GM20431 (cell line): ENCODE measurements at regions not wholly inside any gene's neighbourhood (a gene's known extent, or its start where the extent isn't known, plus 50 kb on each side); places are given as distances from the start of the nearest gene placed in this dataset.

Source experiments
- in situ Hi-C: fragments of 300-500 bp; cut with MseI, MboI; formaldehyde crosslinking; loops from one replicate; pipeline ENCODE4 v1.15.0; 2020; ENCODE audit warnings: low sequenced_read_pairs; ENCODE audit not compliant: unreplicated experiment

DNA sequence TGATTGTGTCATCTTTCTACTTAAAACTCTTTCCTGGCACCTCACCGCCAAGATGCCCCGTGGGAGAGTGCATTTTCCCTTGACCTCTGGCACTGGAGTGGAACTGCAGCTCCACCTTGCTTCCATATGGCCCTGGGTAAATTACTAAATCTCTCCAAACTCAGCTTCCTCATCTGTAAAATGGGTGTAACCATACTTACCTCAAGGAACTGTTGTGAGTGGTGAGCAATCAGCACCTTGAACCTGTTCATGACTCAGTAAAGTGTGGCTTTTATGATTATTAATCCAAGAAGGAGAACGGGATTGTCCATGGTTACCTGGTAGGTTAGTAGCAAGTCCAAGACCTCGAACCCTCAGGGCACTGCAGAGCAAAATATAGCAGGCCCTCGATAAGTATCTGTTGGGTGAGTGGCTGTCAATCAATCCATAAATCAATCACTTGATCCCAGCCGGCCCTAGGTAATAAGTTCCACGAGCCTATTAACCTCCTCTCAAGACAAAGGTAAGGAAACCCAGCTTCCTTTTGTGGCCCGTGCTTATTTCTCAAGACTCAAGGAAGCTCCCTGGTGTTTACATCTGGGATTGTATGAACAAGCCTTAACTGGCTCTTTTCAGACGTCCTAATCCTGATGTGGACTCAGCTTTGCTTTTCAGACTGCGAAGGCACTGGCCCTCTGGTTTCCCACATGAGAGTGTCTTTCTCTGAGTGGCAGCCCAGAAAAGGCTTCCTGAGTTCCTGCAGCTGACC is 114.0 kb upstream of the GJB5 start:
- in situ Hi-C loops: no loop called here

DNA sequence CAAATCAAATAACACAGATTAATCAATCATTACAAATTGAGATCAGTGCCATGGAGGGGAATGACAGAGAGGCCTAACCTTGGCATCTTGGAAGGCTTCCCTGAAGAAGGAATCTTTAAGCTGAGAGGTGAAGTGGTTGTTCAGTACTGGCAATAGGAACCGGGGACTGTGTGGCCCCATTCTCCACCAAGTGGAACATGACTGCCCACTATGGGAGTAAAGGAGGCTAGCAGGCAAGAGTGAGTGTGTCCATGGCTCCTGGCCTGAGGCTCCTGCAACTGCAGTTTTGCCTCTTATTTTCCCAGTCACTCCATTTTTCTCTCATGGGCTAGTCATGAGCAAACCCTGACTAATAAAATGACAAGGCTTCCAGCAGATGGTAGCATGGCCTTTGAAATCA is 112.2 kb upstream of the GJB5 start:
- in situ Hi-C loops: no loop called here

DNA sequence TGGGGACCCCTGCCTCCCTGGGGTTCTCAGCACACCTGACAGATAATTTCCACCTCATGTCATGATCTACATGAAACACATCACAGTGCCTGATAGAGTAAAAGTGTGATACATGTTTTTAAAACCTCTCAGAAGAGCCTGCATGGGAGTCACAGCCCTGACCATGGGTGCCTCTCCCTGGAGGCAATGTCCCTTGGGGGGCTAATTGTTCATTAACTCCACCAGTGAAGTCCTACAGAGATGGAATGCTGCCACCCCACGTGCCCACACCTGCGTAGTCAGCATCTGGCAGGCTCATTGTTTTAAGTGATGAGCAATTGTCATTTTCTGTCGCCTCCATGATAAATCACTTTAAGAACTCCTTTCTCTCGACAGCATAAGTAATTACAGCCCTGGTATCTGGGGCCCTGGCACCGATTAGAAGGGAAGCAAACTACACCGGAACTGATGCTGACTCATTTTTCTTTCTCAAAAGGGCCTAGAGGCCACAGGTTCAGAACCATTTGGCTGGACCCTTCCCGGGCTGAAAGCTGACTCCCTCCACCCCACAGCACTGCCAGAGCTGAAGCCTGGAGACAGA is 109.6 kb upstream of the GJB5 start:
- in situ Hi-C loops: no loop called here

DNA sequence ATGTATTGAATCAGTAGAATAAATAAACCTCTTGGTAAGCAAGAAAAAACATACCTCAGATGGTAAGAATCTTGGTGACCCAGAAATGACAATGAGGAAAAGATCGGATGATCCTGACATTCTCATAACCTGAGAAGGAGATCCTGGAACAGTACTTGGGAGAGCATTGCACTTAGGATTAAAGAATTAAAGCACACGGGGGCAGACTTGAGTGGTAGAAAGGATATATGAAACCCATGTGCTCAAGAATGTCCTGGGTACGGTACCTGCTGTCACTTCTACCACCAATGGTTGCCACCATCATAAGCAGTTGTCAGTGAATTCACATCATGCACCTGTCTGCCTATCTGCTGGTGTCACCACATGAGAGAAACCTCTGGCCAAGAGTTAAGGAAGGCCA is 108.9 kb upstream of the GJB5 start:
- in situ Hi-C loops: no loop called here

DNA sequence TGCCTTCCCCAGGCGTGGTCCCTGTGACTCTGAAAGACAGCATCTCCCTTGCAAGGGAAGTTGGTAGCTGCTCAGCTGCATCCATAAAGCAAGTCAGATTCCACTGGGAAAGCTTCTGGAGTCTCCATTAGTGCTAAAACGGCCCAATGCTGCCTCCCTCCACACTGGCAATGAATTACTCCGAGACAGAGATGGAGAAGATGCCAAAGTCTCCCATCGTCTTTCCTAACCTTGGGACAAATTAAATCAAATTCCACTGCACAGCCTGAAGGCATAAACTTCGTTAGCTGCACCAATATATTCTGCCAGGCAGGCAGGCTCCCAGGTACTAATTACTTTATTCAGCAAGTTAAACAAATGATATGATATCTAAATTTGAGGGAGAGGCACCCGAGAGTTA is 106.3 kb upstream of the GJB5 start:
- in situ Hi-C loops: no loop called here

DNA sequence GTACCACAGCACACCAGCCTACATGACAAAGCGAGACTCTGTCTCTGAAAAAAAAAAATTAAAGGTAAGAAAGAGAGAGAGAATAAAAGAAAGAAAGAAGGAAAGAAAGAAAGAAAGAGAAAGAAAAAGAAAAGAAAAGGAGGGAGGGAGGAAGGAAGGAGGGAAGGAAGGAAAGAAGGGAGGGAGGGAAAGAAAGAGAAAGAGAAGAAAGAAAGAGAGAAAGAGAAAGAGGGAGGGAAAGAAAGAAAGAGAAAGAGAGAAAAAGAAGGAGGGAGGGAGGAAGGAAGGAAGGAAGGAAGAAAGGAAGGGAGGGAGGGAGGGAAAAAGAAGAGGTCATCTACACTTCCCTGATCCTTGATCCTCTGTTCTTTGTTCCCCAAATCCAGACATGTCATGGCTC is 104.8 kb upstream of the GJB5 start:
- in situ Hi-C loops: no loop called here

DNA sequence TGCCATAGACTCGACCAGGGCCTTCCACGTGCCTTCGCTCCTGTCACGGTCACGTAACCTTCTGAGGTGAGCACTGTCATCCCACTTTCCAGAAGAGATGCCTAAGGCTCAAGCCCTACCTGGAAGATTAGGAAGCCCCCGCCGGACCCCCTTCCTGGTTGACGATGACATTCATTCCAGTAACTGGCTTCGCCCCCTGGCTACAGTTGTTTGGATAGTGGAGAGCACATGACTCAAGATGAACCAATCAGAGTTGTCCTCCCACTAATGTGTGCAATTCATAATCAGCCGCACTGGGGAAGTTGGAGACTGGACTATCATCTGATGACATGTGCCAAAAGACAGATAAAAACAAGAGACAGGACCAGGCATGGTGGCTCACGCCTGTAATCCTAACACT is 104.0 kb upstream of the GJB5 start:
- in situ Hi-C loops: no loop called here

DNA sequence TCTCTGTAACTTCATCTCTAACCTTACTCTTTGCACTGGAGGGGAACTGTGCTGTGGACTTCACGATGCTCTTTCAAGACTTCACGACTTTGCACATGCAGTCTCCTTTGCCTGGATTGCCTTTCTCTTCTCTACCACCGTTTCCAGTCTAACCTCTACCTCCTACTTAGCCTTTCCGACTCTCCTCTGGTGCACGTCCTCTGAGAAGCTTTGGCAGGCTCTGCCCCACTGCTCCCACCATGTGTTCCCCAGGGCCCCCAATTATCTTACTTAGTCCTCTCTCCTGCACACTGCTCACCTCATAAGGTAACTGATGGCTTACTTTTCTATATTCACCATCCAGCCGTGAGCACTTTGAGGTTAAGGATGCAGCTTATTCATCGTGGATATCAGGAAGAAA is 101.7 kb upstream of the GJB5 start:
- in situ Hi-C loops: no loop called here

DNA sequence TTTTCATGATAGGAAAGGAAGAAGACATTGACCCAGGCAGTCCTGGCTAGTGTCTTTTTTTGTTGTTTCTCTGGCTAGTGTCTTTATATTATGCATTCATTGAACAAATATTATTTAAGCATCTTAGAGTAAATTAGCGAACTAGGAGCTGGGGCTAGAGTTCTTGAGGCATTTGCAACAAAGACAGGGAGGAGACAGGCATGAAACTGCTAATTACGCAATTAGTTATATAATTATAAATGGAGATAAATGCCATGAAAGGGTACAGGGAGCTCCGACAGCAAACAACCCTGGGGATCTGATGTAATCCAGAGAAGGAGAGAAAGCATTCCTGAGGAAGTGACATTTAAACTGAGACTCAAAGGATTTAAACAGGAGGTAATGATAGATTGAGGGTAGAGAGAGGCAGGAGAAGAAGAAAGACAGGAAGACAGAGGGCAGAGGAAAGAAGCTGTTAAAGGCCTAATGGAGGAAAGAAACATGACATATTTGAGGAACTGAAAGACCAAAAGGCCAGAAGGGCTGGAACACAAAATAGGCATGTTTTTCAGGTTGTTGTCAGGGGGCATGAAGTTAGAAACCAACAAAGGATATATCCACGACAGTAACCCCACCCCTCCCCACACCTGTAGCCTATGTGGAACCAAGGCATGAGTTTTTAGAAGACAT is 99.5 kb upstream of the GJB5 start:
- in situ Hi-C loops: no loop called here

DNA sequence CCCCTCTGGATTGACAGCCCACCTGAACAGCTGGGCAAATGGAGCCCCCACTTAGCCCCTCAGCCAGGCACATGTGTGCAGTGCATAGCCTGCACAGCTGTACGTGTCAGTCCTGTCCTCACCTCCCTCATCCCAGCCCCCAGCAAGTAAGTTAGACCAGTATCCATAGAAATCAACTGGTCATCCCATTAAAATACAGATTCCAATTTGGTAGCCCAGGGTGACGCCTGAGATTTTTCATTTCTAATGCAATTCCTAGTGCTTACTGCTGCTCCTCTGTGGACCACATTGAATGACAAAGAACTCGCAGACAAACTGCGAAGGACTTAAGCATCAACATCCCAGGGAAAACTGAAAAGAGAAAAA is 99.0 kb upstream of the GJB5 start:
- in situ Hi-C loops: no loop called here

DNA sequence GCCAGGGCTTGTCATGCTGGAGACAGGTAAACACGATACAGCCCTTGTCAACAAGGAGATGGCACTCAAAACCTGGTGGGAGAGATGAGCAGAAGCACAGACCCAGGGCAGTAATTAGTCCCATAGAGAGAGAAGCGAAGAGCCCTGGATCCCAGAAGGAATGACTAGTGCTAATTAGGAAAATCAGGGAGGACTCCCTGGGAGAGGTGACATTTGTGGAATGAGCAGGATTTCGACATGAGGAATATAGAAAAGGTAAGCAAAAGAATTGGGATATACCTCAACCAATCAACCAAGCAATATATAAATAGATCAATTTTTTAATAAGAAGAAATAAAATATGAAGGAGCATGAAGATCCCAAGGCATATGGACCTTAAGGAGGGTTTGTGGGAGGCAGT is 98.5 kb upstream of the GJB5 start:
- in situ Hi-C loops: no loop called here

DNA sequence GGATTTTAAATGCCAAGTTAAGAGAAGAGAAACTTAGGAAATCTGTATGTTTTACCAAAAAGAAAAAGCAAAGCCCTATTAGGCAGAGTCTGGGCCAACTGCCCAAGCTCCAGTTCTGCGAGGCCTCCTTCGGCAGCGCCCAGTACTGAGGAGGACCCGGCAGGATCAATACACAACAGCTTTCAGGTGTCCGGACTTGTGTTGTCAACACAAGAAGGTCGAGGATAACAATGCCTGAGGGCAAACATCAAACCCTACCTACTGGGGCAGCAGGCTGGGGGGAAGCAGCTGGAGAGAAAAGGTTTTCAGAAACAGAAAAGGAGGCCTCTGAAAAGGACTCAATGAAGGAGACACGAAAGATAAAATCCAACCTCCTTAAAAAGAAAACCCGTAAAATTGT is 98.1 kb upstream of the GJB5 start:
- in situ Hi-C loops: no loop called here

DNA sequence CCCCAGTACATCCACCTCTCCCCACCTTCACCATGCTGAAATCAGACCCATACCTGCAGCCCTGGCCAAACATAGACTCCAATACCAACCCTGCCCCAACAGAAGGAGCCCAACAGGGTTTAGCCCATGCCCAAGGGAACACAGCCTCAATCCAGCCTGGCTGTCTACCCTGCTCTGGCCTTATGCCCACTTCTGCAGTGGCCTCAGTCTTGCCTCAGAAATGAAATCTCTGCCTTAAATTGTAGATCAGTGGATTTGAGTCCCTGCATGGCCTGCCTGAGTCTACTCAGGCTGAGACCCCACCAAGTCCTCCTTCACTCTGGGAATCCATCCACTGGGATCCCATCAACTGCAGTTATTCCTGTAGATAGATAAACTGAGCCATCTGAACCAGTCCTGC is 97.6 kb upstream of the GJB5 start:
- in situ Hi-C loops: no loop called here

DNA sequence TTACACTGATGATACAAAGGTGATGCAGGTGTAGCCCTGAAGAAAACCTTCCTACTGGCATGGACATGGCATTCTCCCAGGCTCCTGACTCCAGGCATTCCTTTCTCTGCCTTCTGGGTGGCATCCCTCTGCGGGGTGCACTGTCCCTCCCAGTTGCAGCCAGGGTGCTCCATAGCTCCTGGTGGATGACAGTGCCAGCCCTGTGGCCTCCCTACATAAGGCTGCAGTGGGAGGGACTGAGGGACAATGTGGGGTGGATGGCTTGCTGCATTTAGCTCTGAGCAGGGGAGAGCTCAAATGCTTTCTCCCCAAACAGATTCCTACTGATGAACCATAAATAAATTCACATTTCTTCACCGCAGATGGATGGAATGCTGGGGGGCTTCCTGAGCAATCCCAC is 97.0 kb upstream of the GJB5 start:
- in situ Hi-C loops: no loop called here

DNA sequence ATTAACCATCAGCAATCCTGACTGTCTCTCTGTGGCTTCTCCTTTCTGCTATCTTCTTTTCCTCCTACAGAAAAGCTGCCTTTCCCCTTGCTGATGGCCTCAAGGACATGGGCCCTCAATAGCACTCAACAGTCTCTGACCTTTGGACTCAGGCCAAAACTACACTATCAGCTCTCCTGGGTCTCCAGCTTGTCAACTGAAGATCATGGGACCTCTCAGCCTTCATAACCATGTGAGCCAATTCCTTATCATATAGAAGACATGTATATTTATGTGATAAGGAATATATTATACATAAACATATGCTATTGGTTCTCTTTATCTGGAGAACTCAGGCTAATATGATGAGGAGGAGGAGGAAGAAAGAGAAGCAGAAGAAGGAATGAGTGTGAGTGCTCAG is 91.8 kb upstream of the GJB5 start:
- in situ Hi-C loops: no loop called here

DNA sequence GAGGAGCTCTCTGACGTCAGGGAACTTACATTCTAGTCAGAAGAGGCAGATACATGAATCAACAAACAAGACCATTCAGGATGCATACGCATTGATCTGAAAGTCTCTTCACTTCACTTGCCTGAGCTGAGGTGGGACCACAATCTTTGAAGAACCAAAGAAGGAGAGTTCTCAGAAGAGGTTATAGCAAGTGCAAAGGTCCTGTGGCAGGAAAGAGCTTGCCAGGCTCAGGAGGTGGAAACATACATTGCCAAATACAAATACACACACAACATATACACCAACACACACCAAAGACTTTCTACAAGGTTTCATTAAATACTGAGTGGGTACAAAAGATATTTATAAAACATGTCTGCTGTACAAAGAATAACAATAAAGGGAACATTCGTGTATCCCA is 86.8 kb upstream of the GJB5 start:
- in situ Hi-C loops: no loop called here

DNA sequence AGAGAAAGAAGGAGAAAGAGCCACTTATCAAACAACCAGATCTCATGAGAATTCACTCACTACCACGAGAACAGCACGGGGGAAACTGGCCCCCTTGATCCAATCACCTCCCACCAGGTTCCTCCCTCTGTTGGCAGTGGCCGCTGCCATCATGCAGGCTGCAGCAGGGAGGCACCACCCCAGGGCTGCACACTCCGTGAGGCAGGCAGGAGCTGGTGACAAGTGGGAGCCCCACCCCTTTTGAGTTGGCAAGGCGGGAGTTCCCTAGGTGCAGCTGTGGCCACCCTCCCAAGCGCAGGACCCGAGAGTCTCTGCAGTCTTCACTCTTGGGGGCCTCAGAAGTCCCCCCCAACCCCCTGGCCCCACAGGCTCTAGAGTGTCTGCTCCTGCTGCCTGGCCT is 83.9 kb upstream of the GJB5 start:
- in situ Hi-C loops: no loop called here

DNA sequence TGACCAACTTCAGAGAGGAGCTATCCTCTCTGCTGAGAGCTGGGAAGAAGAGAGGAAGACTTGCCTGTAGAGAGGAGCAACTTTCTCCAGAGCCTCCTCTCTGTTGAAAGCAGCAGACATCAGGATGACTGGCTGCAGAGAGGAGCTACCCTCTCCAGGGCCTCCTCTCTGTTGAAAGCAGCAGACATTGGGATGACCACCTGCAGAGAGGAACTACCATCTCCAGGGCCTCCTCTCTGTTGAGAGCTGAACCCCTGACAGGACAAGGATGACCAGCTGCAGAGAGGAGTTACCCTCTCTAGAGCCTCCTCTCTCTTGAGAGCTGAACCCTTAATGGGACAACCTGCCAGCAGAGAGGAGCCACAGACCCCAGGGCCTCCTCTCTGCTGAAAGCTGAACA is 83.0 kb upstream of the GJB5 start:
- in situ Hi-C loops: no loop called here

DNA sequence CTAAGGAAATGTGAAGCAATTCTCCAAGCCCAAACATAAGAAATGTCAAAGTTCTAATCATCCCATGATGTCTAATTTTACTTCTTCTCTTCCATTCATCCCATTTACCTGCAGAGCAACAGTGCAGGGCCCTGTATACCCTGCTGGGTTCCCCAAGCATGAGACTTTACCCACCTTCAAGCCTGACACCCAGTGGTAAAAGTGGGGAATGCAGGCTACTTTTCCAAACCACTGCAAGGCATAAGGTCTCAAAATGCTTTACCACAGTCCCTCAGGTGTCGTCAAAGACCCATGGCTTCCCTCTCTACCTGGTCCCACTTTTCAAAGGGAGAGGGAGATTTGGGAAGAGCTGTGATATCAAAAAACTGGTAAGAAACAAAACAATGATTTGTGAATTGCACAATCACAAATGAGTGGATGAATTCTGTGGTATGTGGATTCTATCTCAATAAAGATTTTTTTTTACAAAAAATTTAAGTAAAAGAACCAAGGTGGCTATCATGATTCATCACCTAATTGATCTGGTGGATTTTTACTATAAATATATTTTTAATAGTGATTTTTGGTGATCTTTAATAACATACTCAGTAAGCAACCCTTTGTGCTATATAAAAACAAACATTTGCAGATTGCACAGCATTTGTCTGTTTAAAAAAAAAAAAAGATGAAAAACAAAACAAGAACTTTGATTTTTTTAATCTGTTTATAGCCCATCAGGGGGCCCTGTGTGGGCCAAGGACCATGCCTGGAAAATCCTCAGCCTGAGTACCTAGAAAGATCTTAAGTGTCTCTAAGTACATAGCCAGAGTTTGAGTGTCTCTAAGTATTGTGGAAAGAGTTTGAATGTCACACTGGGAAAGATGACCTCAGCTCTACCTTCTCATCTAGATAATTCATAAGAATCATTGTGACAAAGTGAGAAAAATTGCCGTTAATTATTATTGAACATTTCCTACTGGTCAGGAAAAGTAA is 73.1 kb upstream of the GJB5 start:
- in situ Hi-C loops: no loop called here

DNA sequence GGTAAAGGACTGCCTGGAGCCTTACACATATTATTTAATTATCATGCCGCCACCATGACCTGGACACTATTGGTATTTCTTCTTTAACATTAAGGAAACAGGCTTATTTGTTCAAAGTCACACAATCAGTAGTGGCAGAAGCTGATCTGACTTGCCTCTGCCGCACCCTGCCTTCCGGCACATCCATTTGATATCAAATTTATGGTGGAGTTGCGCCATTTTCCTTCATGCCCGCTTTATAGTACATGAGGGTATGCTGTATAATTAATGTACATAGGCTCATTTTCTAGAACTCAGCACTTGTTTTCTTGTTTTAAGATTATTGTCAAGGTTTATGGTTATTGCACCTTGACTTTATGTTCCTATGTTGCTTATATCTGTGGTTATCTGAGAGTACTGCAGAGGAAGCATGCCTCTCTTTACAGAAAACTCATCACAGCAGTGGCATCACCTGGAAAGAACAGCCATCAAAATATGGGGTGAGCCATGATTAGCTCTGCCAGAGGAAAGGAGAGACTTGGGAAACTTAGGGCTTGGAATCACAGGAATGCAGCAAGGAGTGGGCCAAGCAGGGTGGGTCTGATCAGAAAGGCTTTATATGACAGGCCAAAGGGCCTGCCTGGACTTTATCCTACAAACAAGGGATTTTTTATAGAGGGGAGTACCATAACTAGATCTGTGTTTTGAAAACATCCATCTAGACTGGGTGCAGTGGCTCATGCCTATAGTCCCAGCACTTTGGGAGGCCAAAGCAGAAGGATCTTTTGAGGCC is 72.2 kb upstream of the GJB5 start:
- in situ Hi-C loops: no loop called here
